ENCODE measurements at regions not wholly inside any gene's neighbourhood (a gene's known extent, or its start where the extent isn't known, plus 50 kb on each side); places are given as distances from the start of the nearest gene placed in this dataset.
A peak's percentile ranks its signal among the peaks of the same experiment; 100 is the strongest.

GRCh38 chr11:95434489-95435057 is 203.6 kb upstream of the SESN3 start:
- DNase-seq (ENCODE audit: low read depth) = no peak
- TF ChIP-seq, protein P1, sequence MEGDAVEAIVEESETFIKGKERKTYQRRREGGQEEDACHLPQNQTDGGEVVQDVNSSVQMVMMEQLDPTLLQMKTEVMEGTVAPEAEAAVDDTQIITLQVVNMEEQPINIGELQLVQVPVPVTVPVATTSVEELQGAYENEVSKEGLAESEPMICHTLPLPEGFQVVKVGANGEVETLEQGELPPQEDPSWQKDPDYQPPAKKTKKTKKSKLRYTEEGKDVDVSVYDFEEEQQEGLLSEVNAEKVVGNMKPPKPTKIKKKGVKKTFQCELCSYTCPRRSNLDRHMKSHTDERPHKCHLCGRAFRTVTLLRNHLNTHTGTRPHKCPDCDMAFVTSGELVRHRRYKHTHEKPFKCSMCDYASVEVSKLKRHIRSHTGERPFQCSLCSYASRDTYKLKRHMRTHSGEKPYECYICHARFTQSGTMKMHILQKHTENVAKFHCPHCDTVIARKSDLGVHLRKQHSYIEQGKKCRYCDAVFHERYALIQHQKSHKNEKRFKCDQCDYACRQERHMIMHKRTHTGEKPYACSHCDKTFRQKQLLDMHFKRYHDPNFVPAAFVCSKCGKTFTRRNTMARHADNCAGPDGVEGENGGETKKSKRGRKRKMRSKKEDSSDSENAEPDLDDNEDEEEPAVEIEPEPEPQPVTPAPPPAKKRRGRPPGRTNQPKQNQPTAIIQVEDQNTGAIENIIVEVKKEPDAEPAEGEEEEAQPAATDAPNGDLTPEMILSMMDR (conservative IDR thresholded peaks at IDR 0.05; ENCODE audit: low read depth, low read length) = no peak
- no peak overlapping the region for H3K4me3 ChIP-seq (ENCODE audit: low read depth, low read length)

- TF ChIP-seq, protein P1 (conservative IDR thresholded peaks at IDR 0.05; ENCODE audit: low read depth, low read length) = no peak
- H3K4me3 ChIP-seq (ENCODE audit: low read depth, low read length) = no peak overlapping the region
- DNase-seq (ENCODE audit: low read depth) = no peak
Measured at GRCh38 chr11:95434009-95434408, 203.0 kb upstream of the SESN3 start.

GRCh38 chr11:95432714-95433503 is 201.9 kb upstream of the SESN3 start:
- TF ChIP-seq, protein P1 (conservative IDR thresholded peaks at IDR 0.05; ENCODE audit: low read depth, low read length) = no peak
- no peak overlapping the region for H3K4me3 ChIP-seq (ENCODE audit: low read depth, low read length)
- no peak for DNase-seq (ENCODE audit: low read depth)

- TF ChIP-seq, protein P1 (conservative IDR thresholded peaks at IDR 0.05; ENCODE audit: low read depth, low read length) = no peak
- H3K4me3 ChIP-seq (ENCODE audit: low read depth, low read length) = no peak overlapping the region
- no peak for DNase-seq (ENCODE audit: low read depth)
Measured at GRCh38 chr11:95429376-95429907, 198.4 kb upstream of the SESN3 start.

DNA sequence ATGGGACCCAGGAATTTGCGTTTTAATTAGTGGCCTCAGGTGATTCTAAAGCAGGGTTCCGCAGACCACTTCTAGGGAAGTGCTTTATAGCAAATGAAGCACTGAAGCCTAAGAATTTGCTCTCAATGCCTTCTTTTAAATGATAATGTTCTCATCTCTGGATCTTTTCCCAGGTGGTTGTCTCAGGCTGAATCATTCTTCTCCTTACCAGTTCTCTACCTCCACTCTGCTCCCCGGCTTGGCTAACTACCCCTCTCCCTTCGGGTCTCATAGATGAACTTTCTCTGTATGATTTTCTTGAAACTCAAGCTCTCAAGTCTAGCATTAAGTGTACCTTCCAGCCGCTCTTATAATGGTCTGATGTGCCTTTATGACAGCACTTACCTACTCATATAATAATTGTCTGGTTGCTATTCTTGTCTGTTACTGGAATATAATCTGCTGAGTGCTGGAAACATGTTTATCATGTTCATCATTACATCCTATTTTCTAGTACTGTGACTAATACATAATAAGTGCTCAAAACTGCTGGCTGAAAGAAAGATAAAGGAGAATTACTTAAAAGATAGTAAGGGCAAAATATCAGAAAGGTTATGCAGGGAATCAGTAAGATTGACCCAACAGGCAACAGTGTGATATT is 195.9 kb upstream of the SESN3 start:
- TF ChIP-seq, protein P1 (conservative IDR thresholded peaks at IDR 0.05; ENCODE audit: low read depth, low read length) = no peak
- H3K4me3 ChIP-seq (ENCODE audit: low read depth, low read length) = no peak overlapping the region
- no peak for DNase-seq (ENCODE audit: low read depth)

DNA sequence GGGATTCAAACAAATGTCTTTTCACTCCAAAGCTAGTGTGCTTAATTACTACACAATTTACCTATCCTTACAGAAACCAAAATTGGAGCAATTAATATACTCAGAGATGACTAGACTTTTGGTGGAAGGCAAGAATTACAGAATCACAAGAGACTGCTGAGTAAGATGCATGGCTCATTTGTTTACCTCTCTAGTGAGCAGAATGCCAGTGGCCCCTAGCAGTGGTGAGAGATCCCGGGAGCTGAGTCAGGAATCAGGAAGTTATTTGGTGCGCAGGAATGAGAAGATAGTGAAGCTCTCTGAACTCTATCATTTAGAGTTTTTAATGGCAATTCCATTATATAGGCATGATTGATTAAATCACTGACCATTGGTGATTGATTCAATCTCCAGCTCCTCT is 188.9 kb upstream of the SESN3 start:
- TF ChIP-seq, protein P1 (conservative IDR thresholded peaks at IDR 0.05; ENCODE audit: low read depth, low read length) = no peak
- peak; percentile 63 for DNase-seq (ENCODE audit: low read depth)
- H3K4me3 ChIP-seq (ENCODE audit: low read depth, low read length) = no peak overlapping the region

Data from epithelial cell of proximal tubule (primary cell).